Prostate gland (tissue), 2 donors: ENCODE measurements at regions not wholly inside any gene's neighbourhood (a gene's known extent, or its start where the extent isn't known, plus 50 kb on each side); places are given as distances from the start of the nearest gene placed in this dataset.

Experiments used
- POLR2A ChIP-seq: fragments of 450-650 bp; IDR thresholded peaks from one replicate; pipeline ENCODE4 v1.6.1; 2016; ENCODE audit warnings: antibody characterized with exemption, mild to moderate bottlenecking
- TF ChIP-seq, protein P1 (sequence below), 4 experiments: fragments of 200-600 bp in 2 of 4; fragments of 450-650 bp in 2 of 4; sonication (generic) in 2 of 4; IDR thresholded peaks; 1 replicate in 3 of 4; 2 replicates in 1 of 4; pipeline ENCODE4 v1.5.1; 2016 to 2019; ENCODE audit warnings: antibody characterized with exemption in 4 of 4, mild to moderate bottlenecking in 2 of 4, moderate library complexity in 2 of 4

DNA sequence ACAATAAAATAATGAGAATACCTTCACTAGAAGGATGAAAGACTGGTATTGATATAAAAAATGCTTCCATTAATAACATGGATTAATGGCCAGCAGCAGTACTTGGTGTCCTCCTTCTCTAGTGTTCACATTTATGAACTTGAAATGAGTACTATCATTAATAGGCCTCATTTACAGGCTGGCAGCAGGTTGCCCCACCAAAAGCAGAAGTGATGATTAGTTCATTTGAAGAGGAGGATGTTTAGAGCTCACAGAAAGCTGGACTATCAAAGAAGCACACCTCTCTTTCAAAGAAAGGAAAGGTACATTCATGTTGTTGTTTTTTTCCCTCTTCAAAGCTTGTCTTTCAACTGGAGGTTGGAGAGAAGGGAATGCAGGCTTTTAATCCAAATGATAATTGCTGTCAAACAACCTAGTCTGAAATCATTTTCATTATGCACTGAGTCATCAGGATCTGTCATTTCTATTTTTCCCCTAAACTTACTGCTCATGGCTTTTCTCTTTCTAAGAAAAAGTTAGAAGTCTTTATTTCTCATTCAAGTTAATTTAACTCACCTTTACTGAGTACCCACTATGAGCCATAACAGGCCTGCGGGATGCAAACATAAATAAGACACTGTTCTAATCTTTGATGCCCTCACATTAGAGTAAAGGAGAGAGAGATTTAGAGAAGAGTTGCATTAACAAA is 157.9 kb upstream of the GRIP1 start:
- no peak for TF ChIP-seq POLR2A
- TF ChIP-seq, protein P1, sequence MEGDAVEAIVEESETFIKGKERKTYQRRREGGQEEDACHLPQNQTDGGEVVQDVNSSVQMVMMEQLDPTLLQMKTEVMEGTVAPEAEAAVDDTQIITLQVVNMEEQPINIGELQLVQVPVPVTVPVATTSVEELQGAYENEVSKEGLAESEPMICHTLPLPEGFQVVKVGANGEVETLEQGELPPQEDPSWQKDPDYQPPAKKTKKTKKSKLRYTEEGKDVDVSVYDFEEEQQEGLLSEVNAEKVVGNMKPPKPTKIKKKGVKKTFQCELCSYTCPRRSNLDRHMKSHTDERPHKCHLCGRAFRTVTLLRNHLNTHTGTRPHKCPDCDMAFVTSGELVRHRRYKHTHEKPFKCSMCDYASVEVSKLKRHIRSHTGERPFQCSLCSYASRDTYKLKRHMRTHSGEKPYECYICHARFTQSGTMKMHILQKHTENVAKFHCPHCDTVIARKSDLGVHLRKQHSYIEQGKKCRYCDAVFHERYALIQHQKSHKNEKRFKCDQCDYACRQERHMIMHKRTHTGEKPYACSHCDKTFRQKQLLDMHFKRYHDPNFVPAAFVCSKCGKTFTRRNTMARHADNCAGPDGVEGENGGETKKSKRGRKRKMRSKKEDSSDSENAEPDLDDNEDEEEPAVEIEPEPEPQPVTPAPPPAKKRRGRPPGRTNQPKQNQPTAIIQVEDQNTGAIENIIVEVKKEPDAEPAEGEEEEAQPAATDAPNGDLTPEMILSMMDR (IDR thresholded peaks at IDR 0.05): no peak
